HepG2 (cell line): ENCODE measurements at regions not wholly inside any gene's neighbourhood (a gene's known extent, or its start where the extent isn't known, plus 50 kb on each side); places are given as distances from the start of the nearest gene placed in this dataset.

Source experiments
- ATAC-seq: fragments of 200-7000 bp; cut with Tn5 transposase; 3 replicates; pipeline ENCODE4 v1.9.1; 2020; ENCODE audit warnings: mild to moderate bottlenecking, moderate library complexity
- BruUV-seq: library from RNA; stranded (reverse); fragments of 400-500 nt; replicated peaks from 2 replicates; lab custom pipeline; 2021; lab: Mats Ljungman, UMichigan
- CTCF ChIA-PET: fragments of 300-600 bp; formaldehyde crosslinking; extraction: SDS; loops from one replicate; lab custom pipeline; 2021; ENCODE audit warnings: low total read pairs, inconsistent platforms, low intra/inter-chr PET ratio; lab: Yijun Ruan, JAX
- POLR2A ChIA-PET: fragments of 350-600 bp; sonication (Branson Sonifier 250); formaldehyde crosslinking; loops from one replicate; lab custom pipeline; 2020; ENCODE audit warnings: antibody characterized with exemption, inconsistent platforms; lab: Yijun Ruan, JAX
- DNase-seq: peaks from one replicate; pipeline ENCODE4 v3.0.0-alpha.2; 2015; ENCODE audit warnings: low spot score
- FAIRE-seq: peaks from 3 replicates; lab custom pipeline; 2011; peaks lifted over from hg19 to GRCh38; lab: Jason Lieb, UNC
- H2AFZ ChIP-seq: one replicate; pipeline ENCODE4 v1.6.1; 2011; ENCODE audit warnings: low read length, inconsistent platforms
- H3K27ac ChIP-seq: fragments of 300-600 bp; 3 replicates; pipeline ENCODE4 v1.8.0; 2011; ENCODE audit warnings: mixed run types, mild to moderate bottlenecking, mixed read lengths, low read length, inconsistent platforms; ENCODE audit not compliant: insufficient read depth; ENCODE audit errors: extremely low read length
- H3K27me3 ChIP-seq, 2 experiments: fragments of 200-600 bp in 1 of 2; 2 replicates in 1 of 2; 3 replicates in 1 of 2; pipeline versions ENCODE4 v1.6.0 to v1.8.0; 2011; ENCODE audit warnings: low read length in 2 of 2, mild to moderate bottlenecking in 2 of 2, moderate library complexity in 2 of 2, inconsistent platforms in 1 of 2; ENCODE audit not compliant: insufficient read depth in 2 of 2, control insufficient read depth in 1 of 2
- H3K36me3 ChIP-seq, 2 experiments: fragments of 200-600 bp in 1 of 2; replicated peaks in 1 of 2; 2 replicates in 1 of 2; 3 replicates in 1 of 2; pipeline versions ENCODE4 v1.5.1 to v1.8.0; 2011; ENCODE audit warnings: low read length in 2 of 2, inconsistent platforms in 1 of 2; ENCODE audit not compliant: insufficient read depth in 2 of 2, control insufficient read depth in 1 of 2
- H3K4me1 ChIP-seq: 2 replicates; pipeline ENCODE4 v1.5.1; 2012; ENCODE audit warnings: low read length, inconsistent platforms; ENCODE audit not compliant: insufficient read depth
- H3K4me2 ChIP-seq: 2 replicates; pipeline ENCODE4 v1.6.0; 2011; ENCODE audit warnings: low read depth, low read length, inconsistent platforms
- H3K4me3 ChIP-seq, 3 experiments: fragments of 200-600 bp in 1 of 3; sonication (generic), shearing (Covaris generic) in 1 of 3; replicated peaks in 1 of 3; 2 replicates each; pipeline ENCODE4 v1.5.1; 2011 to 2016; ENCODE audit warnings: low read length in 3 of 3, inconsistent platforms in 2 of 3, low read depth in 2 of 3, mild to moderate bottlenecking in 2 of 3, control low read depth in 1 of 3, mixed read lengths in 1 of 3; ENCODE audit not compliant: insufficient read depth in 1 of 3
- H3K79me2 ChIP-seq: one replicate; pipeline ENCODE4 v1.6.1; 2011; ENCODE audit warnings: low read length, inconsistent platforms; ENCODE audit not compliant: insufficient read depth
- H3K9ac ChIP-seq: 2 replicates; pipeline ENCODE4 v1.6.0; 2011; ENCODE audit warnings: mild to moderate bottlenecking, low read depth, low read length, inconsistent platforms; ENCODE audit not compliant: insufficient read depth
- H3K9me3 ChIP-seq: 2 replicates; pipeline ENCODE4 v1.5.1; 2012; ENCODE audit warnings: mild to moderate bottlenecking, low read length
- H4K20me1 ChIP-seq: 2 replicates; pipeline ENCODE4 v1.6.0; 2011; ENCODE audit warnings: inconsistent platforms, mild to moderate bottlenecking, low read length, moderate library complexity; ENCODE audit not compliant: insufficient read depth
- ARID3A ChIP-seq: IDR thresholded peaks from 2 replicates; pipeline ENCODE4 v1.6.1; 2012; ENCODE audit warnings: low read depth, low read length, improper control_type of control experiment
- CCDC6 ChIP-seq: sonication (generic); formaldehyde crosslinking; IDR thresholded peaks from 2 replicates; pipeline ENCODE4 v1.8.1; 2022; ENCODE audit warnings: mild to moderate bottlenecking, missing genetic modification reagents, moderate library complexity
- CTCF ChIP-seq: sonication (generic); formaldehyde crosslinking; IDR thresholded peaks from 2 replicates; pipeline ENCODE4 v1.5.0; 2020; ENCODE audit warnings: mild to moderate bottlenecking, missing genetic modification reagents, moderate library complexity
- FOXA1 ChIP-seq, 2 experiments: fragments of 450-650 bp in 1 of 2; sonication (generic) in 1 of 2; formaldehyde crosslinking in 1 of 2; IDR thresholded peaks; 2 replicates each; pipeline versions ENCODE4 v1.4.0 to v1.6.1; 2016 to 2020; ENCODE audit warnings: missing genetic modification reagents in 1 of 2
- FOXA3 ChIP-seq: IDR thresholded peaks from 2 replicates; pipeline ENCODE4 v1.6.1; 2016; ENCODE audit warnings: missing genetic modification reagents, missing compliant biosample characterization
- MIXL1 ChIP-seq: IDR thresholded peaks from 2 replicates; pipeline ENCODE4 v1.6.1; 2016
- SP140L ChIP-seq: sonication (generic); formaldehyde crosslinking; IDR thresholded peaks from 2 replicates; pipeline ENCODE4 v1.4.0; 2020; ENCODE audit warnings: missing genetic modification reagents, borderline replicate concordance
- STAG1 ChIP-seq: sonication (generic); formaldehyde crosslinking; IDR thresholded peaks from 2 replicates; pipeline ENCODE4 v1.4.0; 2020; ENCODE audit warnings: missing genetic modification reagents
- WGBS: methylation state at CpG from one replicate; pipeline ENCODE4 v1.1.6; 2017; ENCODE audit warnings: low lambda C conversion rate; 5-methylcytosine and 5-hydroxymethylcytosine counted together
- in situ Hi-C: cut with HindIII; loops from 2 replicates; pipeline ENCODE4 v1.10.0; 2017; ENCODE audit warnings: low pct_unique_long_range_greater_than_20kb; ENCODE audit not compliant: extremely low pct_ligation_motif_present
- intact Hi-C: fragments of 100-400 bp; cut with micrococcal nuclease; formaldehyde crosslinking; loops from one replicate; pipeline ENCODE4 v1.10.0; 2022; ENCODE audit not compliant: unreplicated experiment

- FAIRE-seq: no peak
- ChIA-PET CTCF (interaction anchor here (1.2 kb wide), 1 partner anchor 1433 kb away, joined by 3 read pairs; no protein-coding TSS in a partner anchor), POLR2A (no interaction called here)
- H3K4me1 ChIP-seq: no peaks in the 10 kb centered on the region
- BruUV-seq: no TSS peak
- ATAC-seq: no peak
- H3K79me2 ChIP-seq: no peaks in the 10 kb centered on the region
- no peaks in the 10 kb centered on the region; a peak in 1 of 5 replicates for H3K27me3 ChIP-seq
- no peak overlapping the region for H3K9ac ChIP-seq
- H3K27ac ChIP-seq: no peak overlapping the region
- H2AFZ ChIP-seq: no peak overlapping the region
- DNase-seq: peak; percentile 9
- H3K4me3 ChIP-seq: no peak overlapping the region
- in situ Hi-C loops (loop anchor here (10.0 to 25.0 kb wide), 2 partner anchors 1430 to 1543 kb away; no protein-coding TSS in a partner anchor), intact Hi-C loops (loop anchor here (2.0 to 10.0 kb wide), 2 partner anchors 1520 to 1780 kb away; partner anchors contain the start of genes ATP5F1C and KIN)
- H4K20me1 ChIP-seq: no peaks in the 10 kb centered on the region
- no peaks in the 10 kb centered on the region for H3K36me3 ChIP-seq
- 24% methylated on average over 6 of the region's 6 CpGs for WGBS
- TF ChIP-seq CCDC6 (CRISPR knock-in tag) (no peak), FOXA1 (IDR thresholded peaks at IDR 0.05) (no peak), FOXA1 (CRISPR knock-in tag; IDR thresholded peaks at IDR 0.05) (0 out of 2 replicates have a peak, but pooled peaks have one; percentile 20), STAG1 (CRISPR knock-in tag) (peak; percentile 54; the same call in 1 of the 2 replicates), MIXL1 (CRISPR knock-in tag) (0 out of 2 replicates have a peak, but pooled peaks have one; percentile 30), SP140L (CRISPR knock-in tag) (no peak), FOXA3 (CRISPR knock-in tag) (0 out of 2 replicates have a peak, but pooled peaks have one; percentile 31), CTCF (CRISPR knock-in tag) (peak; percentile 30; the same call in 1 of the 2 replicates), ARID3A (0 out of 2 replicates have a peak, but pooled peaks have one; percentile 42)
- no peaks in the 10 kb centered on the region for H3K9me3 ChIP-seq
- no peak overlapping the region for H3K4me2 ChIP-seq
Observed at GRCh38 chr10:9305018-9305655, 1250.6 kb downstream of the GATA3 start.
